OCI-LY3 (cell line): ENCODE measurements at regions not wholly inside any gene's neighbourhood (a gene's known extent, or its start where the extent isn't known, plus 50 kb on each side); places are given as distances from the start of the nearest gene placed in this dataset.

Experiments used
- H2AFZ ChIP-seq: fragments of 200-600, 300-600 bp; shearing (Covaris generic); 2 replicates; pipeline ENCODE4 v1.6.0; 2014; ENCODE audit warnings: antibody characterized with exemption, low read depth, low read length
- H3K27ac ChIP-seq: fragments of 200-600, 300-600 bp; sonication (generic); 2 replicates; pipeline ENCODE4 v1.5.1; 2014; ENCODE audit warnings: mild to moderate bottlenecking, low read length, moderate library complexity, mixed read lengths
- H3K27me3 ChIP-seq: fragments of 200-600, 300-600 bp; sonication (generic); 2 replicates; pipeline ENCODE4 v1.6.1; 2014; ENCODE audit warnings: low read depth, low read length, mixed read lengths
- H3K36me3 ChIP-seq: fragments of 200-600, 300-600 bp; sonication (generic); replicated peaks from 2 replicates; pipeline ENCODE3; 2014; ENCODE audit warnings: low read depth, low read length, mixed read lengths
- H3K4me1 ChIP-seq: fragments of 300-600, 200-600 bp; sonication (generic); 2 replicates; pipeline ENCODE4 v1.6.1; 2014; ENCODE audit warnings: low read length, mixed read lengths
- H3K4me2 ChIP-seq: fragments of 200-600, 300-600 bp; sonication (generic); 2 replicates; pipeline ENCODE4 v1.6.1; 2014; ENCODE audit warnings: low read length, mixed read lengths
- H3K4me3 ChIP-seq: fragments of 300-600, 200-600 bp; sonication (generic); 2 replicates; pipeline ENCODE4 v1.5.1; 2014; ENCODE audit warnings: antibody characterized with exemption, mild to moderate bottlenecking, low read length, moderate library complexity
- H3K79me2 ChIP-seq: fragments of 300-600, 200-600 bp; shearing (Covaris generic); 2 replicates; pipeline ENCODE4 v1.6.1; 2014; ENCODE audit warnings: mild to moderate bottlenecking, low read length, mixed read lengths
- H3K9ac ChIP-seq: fragments of 300-600, 200-600 bp; shearing (Covaris generic); 2 replicates; pipeline ENCODE4 v1.6.0; 2014; ENCODE audit warnings: mild to moderate bottlenecking, low read length, moderate library complexity
- H3K9me3 ChIP-seq: fragments of 200-600, 300-600 bp; shearing (Covaris generic); 2 replicates; pipeline ENCODE4 v1.6.1; 2014; ENCODE audit warnings: low read length, mixed read lengths; ENCODE audit not compliant: insufficient read depth
- H4K20me1 ChIP-seq: fragments of 200-600, 300-600 bp; sonication (generic); 2 replicates; pipeline ENCODE4 v1.6.1; 2016; ENCODE audit warnings: low read length, mixed read lengths; ENCODE audit not compliant: insufficient read depth
- EZH2phosphoT487 ChIP-seq: fragments of 200-600 bp; shearing (Covaris generic); IDR thresholded peaks from 2 replicates; pipeline ENCODE4 v1.6.1; 2018; ENCODE audit warnings: antibody characterized with exemption, mixed run types, low read depth
- TF ChIP-seq, protein P1 (sequence below): fragments of 200-600, 300-600 bp; sonication (generic); IDR thresholded peaks from 2 replicates; pipeline ENCODE4 v1.5.1; 2014; ENCODE audit warnings: antibody characterized with exemption, low read length, low read depth

GRCh38 chr18:28826107-28826506 lies 649.2 kb upstream of the CDH2 start:
- Histone ChIP-seq H3K9ac (no peak overlapping the region), H3K27me3 (no peaks in the 10 kb centered on the region), H3K9me3 (no peaks in the 10 kb centered on the region), H3K79me2 (no peaks in the 10 kb centered on the region), H3K27ac (no peak overlapping the region), H2AFZ (no peak overlapping the region), H4K20me1 (no peaks in the 10 kb centered on the region), H3K4me1 (no peaks in the 10 kb centered on the region), H3K4me2 (no peak overlapping the region), H3K4me3 (no peak overlapping the region), H3K36me3 (no peaks in the 10 kb centered on the region)
- TF ChIP-seq, protein P1, sequence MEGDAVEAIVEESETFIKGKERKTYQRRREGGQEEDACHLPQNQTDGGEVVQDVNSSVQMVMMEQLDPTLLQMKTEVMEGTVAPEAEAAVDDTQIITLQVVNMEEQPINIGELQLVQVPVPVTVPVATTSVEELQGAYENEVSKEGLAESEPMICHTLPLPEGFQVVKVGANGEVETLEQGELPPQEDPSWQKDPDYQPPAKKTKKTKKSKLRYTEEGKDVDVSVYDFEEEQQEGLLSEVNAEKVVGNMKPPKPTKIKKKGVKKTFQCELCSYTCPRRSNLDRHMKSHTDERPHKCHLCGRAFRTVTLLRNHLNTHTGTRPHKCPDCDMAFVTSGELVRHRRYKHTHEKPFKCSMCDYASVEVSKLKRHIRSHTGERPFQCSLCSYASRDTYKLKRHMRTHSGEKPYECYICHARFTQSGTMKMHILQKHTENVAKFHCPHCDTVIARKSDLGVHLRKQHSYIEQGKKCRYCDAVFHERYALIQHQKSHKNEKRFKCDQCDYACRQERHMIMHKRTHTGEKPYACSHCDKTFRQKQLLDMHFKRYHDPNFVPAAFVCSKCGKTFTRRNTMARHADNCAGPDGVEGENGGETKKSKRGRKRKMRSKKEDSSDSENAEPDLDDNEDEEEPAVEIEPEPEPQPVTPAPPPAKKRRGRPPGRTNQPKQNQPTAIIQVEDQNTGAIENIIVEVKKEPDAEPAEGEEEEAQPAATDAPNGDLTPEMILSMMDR = no peak
- no peak for TF ChIP-seq EZH2phosphoT487

GRCh38 chr18:28824183-28824574 lies 647.2 kb upstream of the CDH2 start:
- Histone ChIP-seq H3K9me3 (no peaks in the 10 kb centered on the region), H3K9ac (no peak overlapping the region), H2AFZ (no peak overlapping the region), H4K20me1 (no peaks in the 10 kb centered on the region), H3K27ac (no peak overlapping the region), H3K79me2 (no peaks in the 10 kb centered on the region), H3K4me2 (no peak overlapping the region), H3K4me1 (no peaks in the 10 kb centered on the region), H3K4me3 (no peak overlapping the region), H3K27me3 (no peaks in the 10 kb centered on the region), H3K36me3 (no peaks in the 10 kb centered on the region)
- TF ChIP-seq, protein P1 = no peak
- TF ChIP-seq EZH2phosphoT487 = no peak

- TF ChIP-seq, protein P1 = no peak
- no peak overlapping the region for H3K9ac ChIP-seq
- H3K9me3 ChIP-seq = no peaks in the 10 kb centered on the region
- no peaks in the 10 kb centered on the region for H3K79me2 ChIP-seq
- H3K36me3 ChIP-seq = no peaks in the 10 kb centered on the region
- no peak overlapping the region for H3K4me2 ChIP-seq
- no peak overlapping the region for H2AFZ ChIP-seq
- no peak overlapping the region for H3K4me3 ChIP-seq
- H3K27me3 ChIP-seq = no peaks in the 10 kb centered on the region
- H3K4me1 ChIP-seq = no peaks in the 10 kb centered on the region
- no peak overlapping the region for H3K27ac ChIP-seq
- no peaks in the 10 kb centered on the region for H4K20me1 ChIP-seq
These were observed 646.7 kb upstream of the CDH2 start for GRCh38 chr18:28823506-28824182.

GRCh38 chr18:28820353-28820752 lies 643.4 kb upstream of the CDH2 start:
- no peak overlapping the region for H3K4me3 ChIP-seq
- no peaks in the 10 kb centered on the region for H4K20me1 ChIP-seq
- H3K36me3 ChIP-seq = no peaks in the 10 kb centered on the region
- H3K27ac ChIP-seq = no peak overlapping the region
- no peaks in the 10 kb centered on the region for H3K9me3 ChIP-seq
- no peak overlapping the region for H3K9ac ChIP-seq
- H3K4me1 ChIP-seq = no peaks in the 10 kb centered on the region
- H3K27me3 ChIP-seq = no peaks in the 10 kb centered on the region
- no peaks in the 10 kb centered on the region for H3K79me2 ChIP-seq
- TF ChIP-seq EZH2phosphoT487 = no peak
- no peak overlapping the region for H2AFZ ChIP-seq
- no peak overlapping the region for H3K4me2 ChIP-seq
